H9 (cell line): ENCODE measurements at regions not wholly inside any gene's neighbourhood (a gene's known extent, or its start where the extent isn't known, plus 50 kb on each side); places are given as distances from the start of the nearest gene placed in this dataset.

Experiments
- DNase-seq: peaks from one replicate; pipeline ENCODE4 v3.0.0-alpha.2; 2017
- H2AFZ ChIP-seq: one replicate; pipeline ENCODE4 v1.6.1; 2013; ENCODE audit warnings: mild to moderate bottlenecking, low read length, control low read depth, moderate library complexity
- H2AK5ac ChIP-seq: 2 replicates; pipeline ENCODE4 v1.6.1; 2013; ENCODE audit warnings: low read length, control low read depth, mixed read lengths; ENCODE audit not compliant: insufficient read length
- H2BK120ac ChIP-seq: one replicate; pipeline ENCODE4 v1.6.1; 2013; ENCODE audit warnings: low read depth, mild to moderate bottlenecking, low read length, control low read depth, inconsistent platforms; ENCODE audit not compliant: poor library complexity, severe bottlenecking
- H2BK12ac ChIP-seq: 2 replicates; pipeline ENCODE4 v1.6.1; 2013; ENCODE audit warnings: low read length, control low read depth, mixed read lengths, low read depth; ENCODE audit not compliant: insufficient read length
- H2BK15ac ChIP-seq: 2 replicates; pipeline ENCODE4 v1.6.1; 2013; ENCODE audit warnings: low read depth, low read length, control low read depth
- H2BK20ac ChIP-seq: one replicate; pipeline ENCODE4 v1.6.1; 2013; ENCODE audit warnings: low read depth, mild to moderate bottlenecking, low read length, control low read depth, inconsistent platforms; ENCODE audit not compliant: poor library complexity, severe bottlenecking
- H2BK5ac ChIP-seq: 2 replicates; pipeline ENCODE4 v1.6.1; 2013; ENCODE audit warnings: low read length, control low read depth, mixed read lengths; ENCODE audit not compliant: insufficient read length
- H3K14ac ChIP-seq: 2 replicates; pipeline ENCODE4 v1.6.1; 2013; ENCODE audit warnings: low read length, control low read depth; ENCODE audit not compliant: insufficient read depth
- H3K18ac ChIP-seq: 2 replicates; pipeline ENCODE4 v1.6.1; 2013; ENCODE audit warnings: low read depth, mild to moderate bottlenecking, mixed read lengths, low read length, control low read depth; ENCODE audit not compliant: insufficient read length
- H3K23ac ChIP-seq: 2 replicates; pipeline ENCODE4 v1.6.1; 2013; ENCODE audit warnings: low read length, control low read depth, mixed read lengths, low read depth; ENCODE audit not compliant: insufficient read length
- H3K23me2 ChIP-seq: 2 replicates; pipeline ENCODE4 v1.6.1; 2013; ENCODE audit warnings: low read depth, mild to moderate bottlenecking, mixed read lengths, low read length, control low read depth; ENCODE audit not compliant: insufficient read length, poor library complexity, severe bottlenecking
- H3K27ac ChIP-seq: 2 replicates; pipeline ENCODE4 v1.5.1; 2013; ENCODE audit warnings: low read length, control low read depth, mixed read lengths, low read depth; ENCODE audit not compliant: insufficient read length
- H3K27me3 ChIP-seq: 2 replicates; pipeline ENCODE4 v1.6.1; 2013; ENCODE audit warnings: low read length, control low read depth, inconsistent platforms; ENCODE audit not compliant: insufficient read depth
- H3K4ac ChIP-seq: 2 replicates; pipeline ENCODE4 v1.6.1; 2013; ENCODE audit warnings: low read depth, mild to moderate bottlenecking, control low read depth, inconsistent platforms, low read length, moderate library complexity
- H3K4me1 ChIP-seq: 2 replicates; pipeline ENCODE4 v1.6.1; 2013; ENCODE audit warnings: low read length, control low read depth, inconsistent platforms; ENCODE audit not compliant: insufficient read depth
- H3K4me2 ChIP-seq: 2 replicates; pipeline ENCODE4 v1.6.1; 2013; ENCODE audit warnings: low read length, control low read depth, mixed read lengths; ENCODE audit not compliant: insufficient read length, insufficient read depth
- H3K56ac ChIP-seq: 2 replicates; pipeline ENCODE4 v1.6.1; 2013; ENCODE audit warnings: low read depth, mild to moderate bottlenecking, mixed read lengths, low read length, control low read depth; ENCODE audit not compliant: insufficient read length
- H3K79me1 ChIP-seq: 2 replicates; pipeline ENCODE4 v1.6.1; 2013; ENCODE audit warnings: low read depth, mild to moderate bottlenecking, moderate library complexity, low read length, control low read depth, inconsistent platforms; ENCODE audit not compliant: insufficient read depth, poor library complexity, severe bottlenecking
- H3K79me2 ChIP-seq: 2 replicates; pipeline ENCODE4 v1.6.1; 2013; ENCODE audit warnings: low read length, control low read depth, inconsistent platforms; ENCODE audit not compliant: insufficient read depth
- H3K9ac ChIP-seq: 2 replicates; pipeline ENCODE4 v1.6.1; 2013; ENCODE audit warnings: low read length, control low read depth, mixed read lengths; ENCODE audit not compliant: insufficient read length; ENCODE audit errors: extremely low read depth
- H3K9me3 ChIP-seq: one replicate; pipeline ENCODE4 v1.6.1; 2013; ENCODE audit warnings: low read depth, low read length, inconsistent platforms; ENCODE audit not compliant: control insufficient read depth
- H3T11ph ChIP-seq: one replicate; pipeline ENCODE4 v1.6.1; 2013; ENCODE audit warnings: mild to moderate bottlenecking, low read length, control low read depth, inconsistent platforms
- H4K20me1 ChIP-seq: one replicate; pipeline ENCODE4 v1.6.1; 2013; ENCODE audit not compliant: control insufficient read depth, insufficient read length, insufficient read depth
- H4K5ac ChIP-seq: 2 replicates; pipeline ENCODE4 v1.6.1; 2013; ENCODE audit warnings: low read depth, mild to moderate bottlenecking, mixed read lengths, low read length, control low read depth; ENCODE audit not compliant: insufficient read length
- H4K8ac ChIP-seq: replicated peaks from 2 replicates; pipeline ENCODE4 v1.6.1; 2013; ENCODE audit warnings: low read length, control low read depth, mixed read lengths, low read depth; ENCODE audit not compliant: insufficient read length
- H4K91ac ChIP-seq: 2 replicates; pipeline ENCODE4 v1.6.1; 2013; ENCODE audit warnings: low read depth, mild to moderate bottlenecking, moderate library complexity, mixed read lengths, low read length, control low read depth; ENCODE audit not compliant: insufficient read length
- H3K27ac Mint-ChIP-seq, 3 experiments: 2 replicates in 2 of 3; 3 replicates in 1 of 3; pipeline ENCODE4 v1.8.0; 2020 to 2021; ENCODE audit warnings: mixed read lengths in 3 of 3, mild to moderate bottlenecking in 1 of 3, moderate library complexity in 1 of 3
- H3K27me3 Mint-ChIP-seq: 2 replicates; pipeline ENCODE4 v1.8.0; 2021; ENCODE audit warnings: low read depth, mild to moderate bottlenecking, moderate library complexity, mixed read lengths
- H3K36me3 Mint-ChIP-seq, 3 experiments: 2 replicates in 2 of 3; 3 replicates in 1 of 3; pipeline ENCODE4 v1.8.0; 2020 to 2021; ENCODE audit warnings: low read depth in 3 of 3, mixed read lengths in 3 of 3; ENCODE audit not compliant: insufficient read depth in 1 of 3
- H3K4me1 Mint-ChIP-seq, 2 experiments: 2 replicates each; pipeline ENCODE4 v1.8.0; 2020; ENCODE audit warnings: mixed read lengths in 2 of 2
- H3K4me3 Mint-ChIP-seq, 2 experiments: 2 replicates in 1 of 2; 3 replicates in 1 of 2; pipeline ENCODE4 v1.8.0; 2020 to 2021; ENCODE audit warnings: mild to moderate bottlenecking in 2 of 2, mixed read lengths in 2 of 2, moderate library complexity in 1 of 2
- H3K9me3 Mint-ChIP-seq, 2 experiments: 2 replicates in 1 of 2; 3 replicates in 1 of 2; pipeline ENCODE4 v1.8.0; 2020; ENCODE audit warnings: mild to moderate bottlenecking in 2 of 2, mixed read lengths in 2 of 2, moderate library complexity in 1 of 2
- WGBS: extraction: QIAGEN DNeasy Blood & Tissue Kit; methylation state at CpG from one replicate; pipeline ENCODE4 v1.1.7; 2013; ENCODE audit warnings: missing lambda C conversion rate, low lambda C conversion rate, mixed read lengths; ENCODE audit not compliant: insufficient read length; ENCODE audit errors: extremely low coverage; 5-methylcytosine and 5-hydroxymethylcytosine counted together
- TF ChIP-seq, protein P1 (sequence below): fragments of 200-600 bp; sonication (generic); conservative IDR thresholded peaks from 3 replicates; pipeline ENCODE4 v1.8.0; 2021; ENCODE audit warnings: antibody characterized with exemption, mild to moderate bottlenecking

DNA sequence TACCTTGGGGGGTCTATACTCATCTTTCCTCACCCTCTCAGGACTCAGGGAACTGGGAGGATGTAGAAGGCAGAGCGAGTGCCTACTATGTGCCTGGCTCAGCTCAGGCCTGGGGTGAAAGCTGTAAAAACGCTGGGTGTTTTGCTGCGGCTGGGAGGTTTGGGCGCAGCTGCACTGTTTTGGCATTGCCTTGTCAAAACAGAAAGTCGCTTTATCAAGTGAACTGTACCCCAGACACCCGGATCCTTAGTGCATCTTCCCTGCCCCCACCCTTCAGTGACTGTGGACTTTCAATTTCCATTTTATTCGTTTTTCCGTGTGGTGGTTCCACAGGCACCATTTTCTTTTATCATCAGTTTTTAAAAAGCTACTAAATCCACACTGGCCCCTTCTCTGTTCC, 86.7 kb upstream of the ZNF716 start:
- Histone ChIP-seq H3K4me2 (no peak overlapping the region), H3K4me1 (no peaks in the 10 kb centered on the region), H2BK12ac (no peak overlapping the region), H2BK15ac (no peak overlapping the region), H4K20me1 (no peaks in the 10 kb centered on the region), H3K4ac (no peak overlapping the region), H3K18ac (no peak overlapping the region), H2BK20ac (no peak overlapping the region), H2BK5ac (no peak overlapping the region), H3K14ac (no peak overlapping the region), H2BK120ac (no peak overlapping the region), H2AK5ac (no peak overlapping the region), H4K91ac (no peak overlapping the region), H3K9ac (no peak overlapping the region), H2AFZ (no peak overlapping the region), H3K23ac (no peak overlapping the region), H3T11ph (no peak overlapping the region), H3K79me1 (no peaks in the 10 kb centered on the region), H4K8ac (no peak overlapping the region), H4K5ac (no peak overlapping the region), H3K56ac (no peak overlapping the region), H3K9me3 (peaks cover 94% of the 10 kb centered on the region), H3K27ac (no peak overlapping the region), H3K27me3 (no peaks in the 10 kb centered on the region), H3K79me2 (no peaks in the 10 kb centered on the region), H3K23me2 (no peaks in the 10 kb centered on the region)
- DNase-seq = no peak
- TF ChIP-seq, protein P1, sequence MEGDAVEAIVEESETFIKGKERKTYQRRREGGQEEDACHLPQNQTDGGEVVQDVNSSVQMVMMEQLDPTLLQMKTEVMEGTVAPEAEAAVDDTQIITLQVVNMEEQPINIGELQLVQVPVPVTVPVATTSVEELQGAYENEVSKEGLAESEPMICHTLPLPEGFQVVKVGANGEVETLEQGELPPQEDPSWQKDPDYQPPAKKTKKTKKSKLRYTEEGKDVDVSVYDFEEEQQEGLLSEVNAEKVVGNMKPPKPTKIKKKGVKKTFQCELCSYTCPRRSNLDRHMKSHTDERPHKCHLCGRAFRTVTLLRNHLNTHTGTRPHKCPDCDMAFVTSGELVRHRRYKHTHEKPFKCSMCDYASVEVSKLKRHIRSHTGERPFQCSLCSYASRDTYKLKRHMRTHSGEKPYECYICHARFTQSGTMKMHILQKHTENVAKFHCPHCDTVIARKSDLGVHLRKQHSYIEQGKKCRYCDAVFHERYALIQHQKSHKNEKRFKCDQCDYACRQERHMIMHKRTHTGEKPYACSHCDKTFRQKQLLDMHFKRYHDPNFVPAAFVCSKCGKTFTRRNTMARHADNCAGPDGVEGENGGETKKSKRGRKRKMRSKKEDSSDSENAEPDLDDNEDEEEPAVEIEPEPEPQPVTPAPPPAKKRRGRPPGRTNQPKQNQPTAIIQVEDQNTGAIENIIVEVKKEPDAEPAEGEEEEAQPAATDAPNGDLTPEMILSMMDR = no peak
- Mint-ChIP-seq H3K27ac (no peak overlapping the region), H3K27me3 (peaks cover 4% of the 10 kb centered on the region), H3K4me1 (no peaks in the 10 kb centered on the region), H3K36me3 (peaks cover 34 to 44% (median 37%) of the 10 kb centered on the region in 3 experiments), H3K9me3 (peaks cover 98 to 100% of the 10 kb centered on the region in 2 experiments), H3K4me3 (no peak overlapping the region)
- no CpG with 5 or more reads among the region's 8 CpGs for WGBS
